GM12891 (cell line): ENCODE measurements at regions not wholly inside any gene's neighbourhood (a gene's known extent, or its start where the extent isn't known, plus 50 kb on each side); places are given as distances from the start of the nearest gene placed in this dataset.

ENCODE experiments used
- PAX5 ChIP-seq: IDR thresholded peaks from 2 replicates; pipeline ENCODE4 v1.6.1; 2011; ENCODE audit warnings: low read length, moderate library complexity, mild to moderate bottlenecking; ENCODE audit not compliant: insufficient read depth, severe bottlenecking
- POLR2A ChIP-seq: IDR thresholded peaks from 2 replicates; pipeline ENCODE4 v1.6.1; 2011; ENCODE audit warnings: low read depth, low read length, control low read depth
- POLR2AphosphoS5 ChIP-seq: IDR thresholded peaks from 2 replicates; pipeline ENCODE4 v1.6.1; 2011; ENCODE audit warnings: low read depth, low read length, control low read depth
- POU2F2 ChIP-seq: IDR thresholded peaks from 2 replicates; pipeline ENCODE4 v1.6.1; 2011; ENCODE audit warnings: low read depth, mild to moderate bottlenecking, control low read depth, low read length, moderate library complexity
- SPI1 ChIP-seq: IDR thresholded peaks from 2 replicates; pipeline ENCODE4 v1.6.1; 2011; ENCODE audit warnings: low read depth, low read length, control low read depth
- TAF1 ChIP-seq: IDR thresholded peaks from 2 replicates; pipeline ENCODE4 v1.6.1; 2011; ENCODE audit warnings: low read depth, low read length, control low read depth

DNA sequence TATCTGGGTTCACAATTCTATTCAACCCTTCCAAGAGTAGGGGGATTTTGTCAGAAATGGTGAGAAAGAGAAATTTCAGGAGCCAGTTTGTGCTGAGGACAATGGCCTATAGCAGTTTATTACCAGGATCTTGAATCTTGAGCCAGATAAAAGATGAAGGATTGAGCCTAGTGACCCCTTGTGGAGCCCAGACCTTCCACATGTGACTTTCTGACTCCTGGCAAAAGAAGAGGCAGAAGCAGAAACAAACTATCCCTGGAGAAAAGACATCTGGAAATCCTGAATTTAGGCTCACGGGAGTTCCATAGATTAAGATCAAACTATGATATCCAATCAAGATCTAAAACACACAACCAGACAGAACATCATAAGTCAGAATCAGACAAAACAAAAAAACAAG is 60.9 kb upstream of the CHRM2 start:
- TF ChIP-seq POLR2A (no peak), POLR2AphosphoS5 (no peak), PAX5 (no peak), SPI1 (no peak), TAF1 (no peak), POU2F2 (no peak)
